Activated CD8-positive, alpha-beta T cell treated with anti-CD3 and anti-CD28 coated beads, Interleukin-2, amount 10 ng/mL, durations not matched to agents 7 days and 5 days (primary cell): ENCODE measurements at regions not wholly inside any gene's neighbourhood (a gene's known extent, or its start where the extent isn't known, plus 50 kb on each side); places are given as distances from the start of the nearest gene placed in this dataset.

ENCODE experiments used
- ATAC-seq: fragments of 150-1000 bp; cut with Tn5 transposase; one replicate; pipeline ENCODE4 v1.10.0; 2021; ENCODE audit warnings: moderate library complexity
- CTCF ChIA-PET: fragments of 350-600 bp; sonication (Branson Sonifier 250); formaldehyde crosslinking; loops from one replicate; lab custom pipeline; 2021; ENCODE audit warnings: antibody characterized with exemption; lab: Charles Lee
- POLR2A ChIA-PET: fragments of 350-600 bp; sonication (Branson Sonifier 250); formaldehyde crosslinking; loops from one replicate; lab custom pipeline; 2021; ENCODE audit warnings: antibody characterized with exemption; lab: Charles Lee
- DNase-seq: peaks from one replicate; pipeline ENCODE4 v3.0.0-alpha.2; 2020
- H3K27ac Mint-ChIP-seq: one replicate; pipeline ENCODE4 v1.8.0; 2021; ENCODE audit warnings: mild to moderate bottlenecking, mixed read lengths
- H3K27me3 Mint-ChIP-seq: one replicate; pipeline ENCODE4 v1.8.0; 2021; ENCODE audit warnings: low read depth, mixed read lengths
- H3K36me3 Mint-ChIP-seq: one replicate; pipeline ENCODE4 v1.8.0; 2021; ENCODE audit warnings: low read depth, mixed read lengths
- H3K4me1 Mint-ChIP-seq: one replicate; pipeline ENCODE4 v1.8.0; 2021; ENCODE audit warnings: low read depth, mixed read lengths
- H3K4me3 Mint-ChIP-seq: one replicate; pipeline ENCODE4 v1.8.0; 2021; ENCODE audit warnings: mild to moderate bottlenecking, mixed read lengths
- H3K9me3 Mint-ChIP-seq: one replicate; pipeline ENCODE4 v1.8.0; 2022; ENCODE audit warnings: mixed read lengths; ENCODE audit not compliant: insufficient read depth

- Mint-ChIP-seq H3K4me1 (no peaks in the 10 kb centered on the region), H3K27me3 (no peaks in the 10 kb centered on the region), H3K4me3 (no peak overlapping the region), H3K9me3 (no peaks in the 10 kb centered on the region), H3K36me3 (no peaks in the 10 kb centered on the region), H3K27ac (no peak overlapping the region)
- ChIA-PET CTCF (no interaction called here), POLR2A (interaction anchor here (1.4 kb wide), 1 partner anchor 8 kb away, joined by 4 read pairs; no protein-coding TSS in a partner anchor)
- no peak for DNase-seq
- no peak for ATAC-seq
Observed at GRCh38 chrX:148372925-148373324, 127.5 kb upstream of the AFF2 start.

- Mint-ChIP-seq H3K27me3 (no peaks in the 10 kb centered on the region), H3K4me1 (peaks cover 17% of the 10 kb centered on the region), H3K4me3 (no peak overlapping the region), H3K27ac (no peak overlapping the region), H3K36me3 (no peaks in the 10 kb centered on the region), H3K9me3 (no peaks in the 10 kb centered on the region)
- ATAC-seq (no peak), DNase-seq (no peak)
- CTCF ChIA-PET, result no interaction called here
- POLR2A ChIA-PET, result no interaction called here
Observed at GRCh38 chrX:148376342-148376741, 124.1 kb upstream of the AFF2 start.

GRCh38 chrX:148380107-148380506, 120.3 kb upstream of the AFF2 start:
- Mint-ChIP-seq H3K36me3 (peaks cover 4% of the 10 kb centered on the region), H3K4me1 (peaks cover 29% of the 10 kb centered on the region), H3K27ac (peak overlapping the region; percentile 92), H3K27me3 (no peaks in the 10 kb centered on the region), H3K9me3 (no peaks in the 10 kb centered on the region), H3K4me3 (no peak overlapping the region)
- ChIA-PET CTCF (interaction anchor here (1.8 kb wide), 1 partner anchor 70 kb away, joined by 7 read pairs; no protein-coding TSS in a partner anchor), POLR2A (interaction anchor here (1.3 kb wide), 1 partner anchor 70 kb away, joined by 4 read pairs; no protein-coding TSS in a partner anchor)
- no peak for DNase-seq
- ATAC-seq, result peak; percentile 8

- Mint-ChIP-seq H3K9me3 (no peaks in the 10 kb centered on the region), H3K4me1 (peaks cover 29% of the 10 kb centered on the region), H3K27me3 (no peaks in the 10 kb centered on the region), H3K4me3 (peak overlapping the region; percentile 73), H3K27ac (peak overlapping the region; percentile 92), H3K36me3 (peaks cover 4% of the 10 kb centered on the region)
- POLR2A ChIA-PET, result interaction anchor here (1.0 to 1.3 kb wide), 2 partner anchors 8 to 71 kb away, joined by 4 read pairs; no protein-coding TSS in a partner anchor
- CTCF ChIA-PET, result interaction anchor here (1.8 kb wide), 1 partner anchor 71 kb away, joined by 7 read pairs; no protein-coding TSS in a partner anchor
- peak; percentile 93 for ATAC-seq
- DNase-seq, result peak; percentile 58
Observed at GRCh38 chrX:148380650-148381561, 119.5 kb upstream of the AFF2 start.

GRCh38 chrX:148381603-148382002, 118.8 kb upstream of the AFF2 start:
- ChIA-PET CTCF (no interaction called here), POLR2A (interaction anchor here (1.0 to 1.3 kb wide), 2 partner anchors 9 to 72 kb away, joined by 4 read pairs; no protein-coding TSS in a partner anchor)
- peak overlapping the region; percentile 92 for H3K27ac Mint-ChIP-seq
- peaks cover 4% of the 10 kb centered on the region for H3K36me3 Mint-ChIP-seq
- DNase-seq (peak; percentile 20), ATAC-seq (peak; percentile 29)
- peaks cover 29% of the 10 kb centered on the region for H3K4me1 Mint-ChIP-seq
- H3K4me3 Mint-ChIP-seq, result peak overlapping the region; percentile 73
- no peaks in the 10 kb centered on the region for H3K27me3 Mint-ChIP-seq
- no peaks in the 10 kb centered on the region for H3K9me3 Mint-ChIP-seq

- CTCF ChIA-PET, result no interaction called here
- DNase-seq (no peak), ATAC-seq (no peak)
- POLR2A ChIA-PET, result no interaction called here
- H3K27me3 Mint-ChIP-seq, result no peaks in the 10 kb centered on the region
- H3K4me1 Mint-ChIP-seq, result peaks cover 29% of the 10 kb centered on the region
- peaks cover 4% of the 10 kb centered on the region for H3K36me3 Mint-ChIP-seq
- H3K9me3 Mint-ChIP-seq, result no peaks in the 10 kb centered on the region
- H3K27ac Mint-ChIP-seq, result no peak overlapping the region
- H3K4me3 Mint-ChIP-seq, result no peak overlapping the region
Observed at GRCh38 chrX:148382983-148383382, 117.4 kb upstream of the AFF2 start.

GRCh38 chrX:148385471-148385870, 114.9 kb upstream of the AFF2 start:
- Mint-ChIP-seq H3K4me3 (no peak overlapping the region), H3K36me3 (peaks cover 4% of the 10 kb centered on the region), H3K4me1 (peaks cover 19% of the 10 kb centered on the region), H3K9me3 (no peaks in the 10 kb centered on the region), H3K27ac (no peak overlapping the region), H3K27me3 (no peaks in the 10 kb centered on the region)
- ATAC-seq, result no peak
- POLR2A ChIA-PET, result no interaction called here
- DNase-seq, result no peak
- CTCF ChIA-PET, result no interaction called here

GRCh38 chrX:148389629-148390028, 110.8 kb upstream of the AFF2 start:
- CTCF ChIA-PET, result no interaction called here
- Mint-ChIP-seq H3K4me1 (no peaks in the 10 kb centered on the region), H3K27ac (no peak overlapping the region)

GRCh38 chrX:148412006-148412405, 88.4 kb upstream of the AFF2 start:
- ATAC-seq, result no peak
- H3K27ac Mint-ChIP-seq, result no peak overlapping the region
- H3K9me3 Mint-ChIP-seq, result no peaks in the 10 kb centered on the region
- CTCF ChIA-PET, result no interaction called here
- peaks cover 4% of the 10 kb centered on the region for H3K4me1 Mint-ChIP-seq
- H3K4me3 Mint-ChIP-seq, result no peak overlapping the region
- H3K36me3 Mint-ChIP-seq, result no peaks in the 10 kb centered on the region
- no peaks in the 10 kb centered on the region for H3K27me3 Mint-ChIP-seq
- POLR2A ChIA-PET, result no interaction called here
- DNase-seq, result no peak

More at GRCh38 chrX:148389629-148390028, 110.8 kb upstream of the AFF2 start:
- Mint-ChIP-seq H3K36me3 (no peaks in the 10 kb centered on the region), H3K9me3 (no peaks in the 10 kb centered on the region), H3K4me3 (no peak overlapping the region), H3K27me3 (no peaks in the 10 kb centered on the region)
- DNase-seq, result no peak
- POLR2A ChIA-PET, result no interaction called here
- no peak for ATAC-seq

GRCh38 chrX:148416142-148416541, 84.3 kb upstream of the AFF2 start:
- DNase-seq, result no peak
- ChIA-PET CTCF (no interaction called here), POLR2A (no interaction called here)
- Mint-ChIP-seq H3K4me1 (peaks cover 4% of the 10 kb centered on the region), H3K27me3 (no peaks in the 10 kb centered on the region), H3K36me3 (no peaks in the 10 kb centered on the region), H3K4me3 (no peak overlapping the region), H3K9me3 (no peaks in the 10 kb centered on the region), H3K27ac (no peak overlapping the region)
- ATAC-seq, result no peak

GRCh38 chrX:148416931-148417330, 83.5 kb upstream of the AFF2 start:
- no peaks in the 10 kb centered on the region for H3K27me3 Mint-ChIP-seq
- H3K36me3 Mint-ChIP-seq, result no peaks in the 10 kb centered on the region
- ATAC-seq (no peak), DNase-seq (no peak)
- POLR2A ChIA-PET, result no interaction called here
- no peak overlapping the region for H3K27ac Mint-ChIP-seq
- no peak overlapping the region for H3K4me3 Mint-ChIP-seq
- peaks cover 4% of the 10 kb centered on the region for H3K4me1 Mint-ChIP-seq
- CTCF ChIA-PET, result no interaction called here
- no peaks in the 10 kb centered on the region for H3K9me3 Mint-ChIP-seq

GRCh38 chrX:148417934-148418333, 82.5 kb upstream of the AFF2 start:
- Mint-ChIP-seq H3K4me1 (no peaks in the 10 kb centered on the region), H3K9me3 (no peaks in the 10 kb centered on the region), H3K27ac (no peak overlapping the region), H3K27me3 (no peaks in the 10 kb centered on the region), H3K36me3 (no peaks in the 10 kb centered on the region), H3K4me3 (no peak overlapping the region)
- ATAC-seq, result no peak
- ChIA-PET CTCF (no interaction called here), POLR2A (no interaction called here)
- no peak for DNase-seq
